ENCODE measurements at regions not wholly inside any gene's neighbourhood (a gene's known extent, or its start where the extent isn't known, plus 50 kb on each side); places are given as distances from the start of the nearest gene placed in this dataset.

- ChIA-PET POLR2A (no interaction called here), CTCF (ENCODE audit: low intra/inter-chr PET ratio) (no interaction called here)
- in situ Hi-C loops (cut with MboI), result no loop called here
- ATAC-seq (no peak), DNase-seq (ENCODE audit: extremely low read depth in 1 of 4, low spot score in 3 of 4) (no peak), FAIRE-seq (no peak)
- Histone ChIP-seq H3K27me3 (ENCODE audit: control insufficient read depth in 2 of 2, insufficient read depth in 2 of 2, low read length in 2 of 2) (no peaks in the 10 kb centered on the region), H3K4me1 (replicated peaks in 1 of 2; ENCODE audit: control insufficient read depth in 2 of 2, insufficient read depth in 2 of 2, low read length in 2 of 2) (no peaks in the 10 kb centered on the region), H3K79me2 (ENCODE audit: control insufficient read depth, insufficient read depth, low read length) (no peaks in the 10 kb centered on the region), H3K4me3 (no peak overlapping the region), H3K4me2 (ENCODE audit: insufficient read depth, low read length) (no peak overlapping the region), H4K20me1 (replicated peaks; ENCODE audit: control insufficient read depth, insufficient read depth, low read length) (no peaks in the 10 kb centered on the region), H3K36me3 (ENCODE audit: control insufficient read depth, insufficient read depth, low read length) (no peaks in the 10 kb centered on the region), H3K9ac (ENCODE audit: insufficient read depth in 1 of 2, low read depth in 2 of 2, low read length in 2 of 2) (no peak overlapping the region), H2AFZ (ENCODE audit: low read depth, low read length) (no peak overlapping the region), H3K9me1 (ENCODE audit: control insufficient read depth, insufficient read depth, low read length) (no peaks in the 10 kb centered on the region), H3K9me3 (replicated peaks; ENCODE audit: control insufficient read depth, insufficient read depth, low read depth, low read length) (no peaks in the 10 kb centered on the region), H3K27ac (ENCODE audit: extremely low read depth, low read depth, low read length) (no peak overlapping the region)
- 3% methylated on average over 4 of the region's 4 CpGs for WGBS (ENCODE audit: insufficient coverage, low coverage, missing lambda C conversion rate)
- intact Hi-C loops (cut with micrococcal nuclease), result no loop called here
- TF ChIP-seq XRCC3 (IDR thresholded peaks at IDR 0.05) (no peak), ZNF445 (CRISPR knock-in tag; IDR thresholded peaks at IDR 0.05; ENCODE audit: low read depth) (no peak), ZNF174 (CRISPR knock-in tag; IDR thresholded peaks at IDR 0.05) (no peak), MEF2D (tag; conservative IDR thresholded peaks at IDR 0.05; ENCODE audit: low read depth) (no peak), DPF2 (IDR thresholded peaks at IDR 0.05) (no peak), CHCHD3 (CRISPR knock-in tag; IDR thresholded peaks at IDR 0.05) (no peak), HDAC6 (IDR thresholded peaks at IDR 0.05; ENCODE audit: low read depth, low read length) (no peak), CREB3 (tag; conservative IDR thresholded peaks at IDR 0.05; ENCODE audit: low read depth) (no peak), ZSCAN29 (IDR thresholded peaks at IDR 0.05) (no peak), ZNF436 (CRISPR knock-in tag; IDR thresholded peaks at IDR 0.05) (no peak), TEAD1 (CRISPR knock-in tag; IDR thresholded peaks at IDR 0.05) (no peak), BHLHE40 (IDR thresholded peaks at IDR 0.05; ENCODE audit: low read length) (no peak), POU5F1 (IDR thresholded peaks at IDR 0.05; ENCODE audit: borderline replicate concordance, low read depth, low read length, partially characterized antibody) (no peak), BRD4 (IDR thresholded peaks at IDR 0.05) (no peak), HOXB6 (CRISPR knock-in tag; IDR thresholded peaks at IDR 0.05; ENCODE audit: borderline replicate concordance) (no peak), HINFP (tag; conservative IDR thresholded peaks at IDR 0.05; ENCODE audit: low read depth) (no peak), BCOR (IDR thresholded peaks at IDR 0.05) (no peak)
- BruUV-seq (replicated peaks), result no TSS peak
These were observed 89.7 kb upstream of the SESTD1 start for GRCh38 chr2:179354296-179354695.

Data from K562 (cell line).